GM23338 (cell line): ENCODE measurements at regions not wholly inside any gene's neighbourhood (a gene's known extent, or its start where the extent isn't known, plus 50 kb on each side); places are given as distances from the start of the nearest gene placed in this dataset.

Experiments used
- EZH2 ChIP-seq: fragments of 200-600 bp; sonication (generic); IDR thresholded peaks from one replicate; pipeline ENCODE4 v1.8.0; 2017; ENCODE audit warnings: antibody characterized with exemption, mild to moderate bottlenecking, low read depth; ENCODE audit not compliant: unreplicated experiment
- NANOG ChIP-seq: IDR thresholded peaks from 2 replicates; pipeline ENCODE4 v1.6.1; 2016; ENCODE audit warnings: antibody characterized with exemption, borderline replicate concordance
- POLR2AphosphoS5 ChIP-seq: IDR thresholded peaks from 2 replicates; pipeline ENCODE4 v1.6.1; 2016; ENCODE audit warnings: antibody characterized with exemption, low read depth
- TF ChIP-seq, protein P1 (sequence below), 2 experiments: fragments of 200-600 bp in 1 of 2; sonication (generic) in 1 of 2; conservative IDR thresholded peaks; 2 replicates each; pipeline versions ENCODE4 v1.5.1 to v1.6.1; 2016 to 2017; ENCODE audit warnings: antibody characterized with exemption in 2 of 2, low read depth in 2 of 2, mild to moderate bottlenecking in 2 of 2, moderate library complexity in 1 of 2
- TF ChIP-seq, protein P2 (sequence below): IDR thresholded peaks from one replicate; pipeline ENCODE4 v1.6.1; 2018; ENCODE audit warnings: antibody characterized with exemption; ENCODE audit not compliant: unreplicated experiment

DNA sequence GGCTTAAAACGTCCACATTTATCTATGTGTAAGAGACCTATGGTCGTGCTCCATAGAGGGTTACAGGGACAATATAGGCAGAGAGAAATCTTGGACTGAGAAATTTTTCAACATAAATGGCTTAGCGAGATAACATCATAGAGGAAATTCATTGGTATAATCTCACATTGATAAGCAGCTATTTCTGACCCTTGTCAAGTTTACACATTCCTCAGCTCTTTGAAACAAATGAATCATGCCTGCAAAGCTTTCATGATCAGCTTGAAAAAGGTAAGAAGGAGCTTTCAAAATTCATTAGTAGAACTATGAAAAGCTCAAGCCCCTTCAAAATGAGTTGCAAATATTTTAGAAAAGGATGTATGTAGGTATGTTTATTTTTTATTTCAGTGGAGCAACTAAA lies 478.8 kb downstream of the NEBL start:
- no peak for TF ChIP-seq NANOG
- TF ChIP-seq POLR2AphosphoS5: no peak
- TF ChIP-seq, protein P1, sequence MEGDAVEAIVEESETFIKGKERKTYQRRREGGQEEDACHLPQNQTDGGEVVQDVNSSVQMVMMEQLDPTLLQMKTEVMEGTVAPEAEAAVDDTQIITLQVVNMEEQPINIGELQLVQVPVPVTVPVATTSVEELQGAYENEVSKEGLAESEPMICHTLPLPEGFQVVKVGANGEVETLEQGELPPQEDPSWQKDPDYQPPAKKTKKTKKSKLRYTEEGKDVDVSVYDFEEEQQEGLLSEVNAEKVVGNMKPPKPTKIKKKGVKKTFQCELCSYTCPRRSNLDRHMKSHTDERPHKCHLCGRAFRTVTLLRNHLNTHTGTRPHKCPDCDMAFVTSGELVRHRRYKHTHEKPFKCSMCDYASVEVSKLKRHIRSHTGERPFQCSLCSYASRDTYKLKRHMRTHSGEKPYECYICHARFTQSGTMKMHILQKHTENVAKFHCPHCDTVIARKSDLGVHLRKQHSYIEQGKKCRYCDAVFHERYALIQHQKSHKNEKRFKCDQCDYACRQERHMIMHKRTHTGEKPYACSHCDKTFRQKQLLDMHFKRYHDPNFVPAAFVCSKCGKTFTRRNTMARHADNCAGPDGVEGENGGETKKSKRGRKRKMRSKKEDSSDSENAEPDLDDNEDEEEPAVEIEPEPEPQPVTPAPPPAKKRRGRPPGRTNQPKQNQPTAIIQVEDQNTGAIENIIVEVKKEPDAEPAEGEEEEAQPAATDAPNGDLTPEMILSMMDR (conservative IDR thresholded peaks at IDR 0.05; ENCODE audit: low read depth in 2 of 2): no peak
- TF ChIP-seq, protein P2, sequence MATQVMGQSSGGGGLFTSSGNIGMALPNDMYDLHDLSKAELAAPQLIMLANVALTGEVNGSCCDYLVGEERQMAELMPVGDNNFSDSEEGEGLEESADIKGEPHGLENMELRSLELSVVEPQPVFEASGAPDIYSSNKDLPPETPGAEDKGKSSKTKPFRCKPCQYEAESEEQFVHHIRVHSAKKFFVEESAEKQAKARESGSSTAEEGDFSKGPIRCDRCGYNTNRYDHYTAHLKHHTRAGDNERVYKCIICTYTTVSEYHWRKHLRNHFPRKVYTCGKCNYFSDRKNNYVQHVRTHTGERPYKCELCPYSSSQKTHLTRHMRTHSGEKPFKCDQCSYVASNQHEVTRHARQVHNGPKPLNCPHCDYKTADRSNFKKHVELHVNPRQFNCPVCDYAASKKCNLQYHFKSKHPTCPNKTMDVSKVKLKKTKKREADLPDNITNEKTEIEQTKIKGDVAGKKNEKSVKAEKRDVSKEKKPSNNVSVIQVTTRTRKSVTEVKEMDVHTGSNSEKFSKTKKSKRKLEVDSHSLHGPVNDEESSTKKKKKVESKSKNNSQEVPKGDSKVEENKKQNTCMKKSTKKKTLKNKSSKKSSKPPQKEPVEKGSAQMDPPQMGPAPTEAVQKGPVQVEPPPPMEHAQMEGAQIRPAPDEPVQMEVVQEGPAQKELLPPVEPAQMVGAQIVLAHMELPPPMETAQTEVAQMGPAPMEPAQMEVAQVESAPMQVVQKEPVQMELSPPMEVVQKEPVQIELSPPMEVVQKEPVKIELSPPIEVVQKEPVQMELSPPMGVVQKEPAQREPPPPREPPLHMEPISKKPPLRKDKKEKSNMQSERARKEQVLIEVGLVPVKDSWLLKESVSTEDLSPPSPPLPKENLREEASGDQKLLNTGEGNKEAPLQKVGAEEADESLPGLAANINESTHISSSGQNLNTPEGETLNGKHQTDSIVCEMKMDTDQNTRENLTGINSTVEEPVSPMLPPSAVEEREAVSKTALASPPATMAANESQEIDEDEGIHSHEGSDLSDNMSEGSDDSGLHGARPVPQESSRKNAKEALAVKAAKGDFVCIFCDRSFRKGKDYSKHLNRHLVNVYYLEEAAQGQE: no peak
- TF ChIP-seq EZH2: no peak
